ENCODE measurements at regions not wholly inside any gene's neighbourhood (a gene's known extent, or its start where the extent isn't known, plus 50 kb on each side); places are given as distances from the start of the nearest gene placed in this dataset.

DNA sequence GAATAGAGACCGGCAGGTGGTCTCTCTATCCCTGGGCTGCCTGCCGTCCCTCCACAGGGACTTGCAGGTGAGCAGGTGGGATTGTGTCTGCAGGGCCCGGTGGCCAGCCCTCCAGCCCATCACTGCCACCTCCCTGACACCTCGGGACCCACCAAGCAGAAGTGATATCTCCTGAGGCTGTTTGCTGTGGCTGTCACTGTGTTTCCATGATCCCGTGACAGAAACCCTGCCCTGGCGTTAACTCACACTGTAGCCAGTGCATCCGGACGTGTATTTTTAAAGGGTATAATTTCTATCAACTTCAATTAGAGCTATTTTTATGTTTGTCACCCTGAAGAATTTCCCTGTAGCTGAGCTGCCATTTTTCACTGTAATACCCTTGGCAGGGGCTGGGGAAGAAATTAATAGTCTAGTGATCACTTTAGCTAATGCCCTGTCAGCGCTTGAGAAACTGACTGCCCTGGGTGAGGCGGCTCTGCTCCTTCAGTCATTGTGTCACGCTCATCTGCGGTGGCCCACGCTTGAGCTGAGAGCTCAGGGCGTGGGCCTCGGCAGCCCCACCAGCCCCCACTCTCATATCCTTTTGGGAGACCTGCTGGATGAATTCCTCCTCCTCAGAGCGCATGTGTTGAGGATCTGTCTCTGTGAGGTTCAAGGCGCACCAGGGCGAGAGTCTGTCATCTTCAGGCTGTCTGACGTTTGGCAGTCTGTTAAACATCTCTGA, 229.9 kb upstream of the CIBAR2 start:
- H3K36me3 ChIP-seq (ENCODE audit: control insufficient read depth, low read length) = no peaks in the 10 kb centered on the region
- H3K27ac ChIP-seq (ENCODE audit: low read depth, low read length) = no peak overlapping the region
- TF ChIP-seq, protein P1, sequence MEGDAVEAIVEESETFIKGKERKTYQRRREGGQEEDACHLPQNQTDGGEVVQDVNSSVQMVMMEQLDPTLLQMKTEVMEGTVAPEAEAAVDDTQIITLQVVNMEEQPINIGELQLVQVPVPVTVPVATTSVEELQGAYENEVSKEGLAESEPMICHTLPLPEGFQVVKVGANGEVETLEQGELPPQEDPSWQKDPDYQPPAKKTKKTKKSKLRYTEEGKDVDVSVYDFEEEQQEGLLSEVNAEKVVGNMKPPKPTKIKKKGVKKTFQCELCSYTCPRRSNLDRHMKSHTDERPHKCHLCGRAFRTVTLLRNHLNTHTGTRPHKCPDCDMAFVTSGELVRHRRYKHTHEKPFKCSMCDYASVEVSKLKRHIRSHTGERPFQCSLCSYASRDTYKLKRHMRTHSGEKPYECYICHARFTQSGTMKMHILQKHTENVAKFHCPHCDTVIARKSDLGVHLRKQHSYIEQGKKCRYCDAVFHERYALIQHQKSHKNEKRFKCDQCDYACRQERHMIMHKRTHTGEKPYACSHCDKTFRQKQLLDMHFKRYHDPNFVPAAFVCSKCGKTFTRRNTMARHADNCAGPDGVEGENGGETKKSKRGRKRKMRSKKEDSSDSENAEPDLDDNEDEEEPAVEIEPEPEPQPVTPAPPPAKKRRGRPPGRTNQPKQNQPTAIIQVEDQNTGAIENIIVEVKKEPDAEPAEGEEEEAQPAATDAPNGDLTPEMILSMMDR (IDR thresholded peaks at IDR 0.05; ENCODE audit: low read depth, low read length, poor library complexity, severe bottlenecking) = no peak
- no peak for TF ChIP-seq EZH2phosphoT487 (IDR thresholded peaks at IDR 0.05; ENCODE audit: borderline replicate concordance, low read length)
- H3K4me1 ChIP-seq (ENCODE audit: control insufficient read depth, low read length) = no peaks in the 10 kb centered on the region
- no peaks in the 10 kb centered on the region for H3K27me3 ChIP-seq (ENCODE audit: control insufficient read depth, low read length)
- no peak overlapping the region for H3K4me2 ChIP-seq (ENCODE audit: low read length)
- no peaks in the 10 kb centered on the region for H4K20me1 ChIP-seq (ENCODE audit: control insufficient read depth, insufficient read depth, low read depth, low read length)
- no peaks in the 10 kb centered on the region for H3K79me2 ChIP-seq (ENCODE audit: control insufficient read depth, low read length)
- H3F3A ChIP-seq (ENCODE audit: control insufficient read depth, insufficient read depth) = no peaks in the 10 kb centered on the region
- no peak overlapping the region for H3K4me3 ChIP-seq (ENCODE audit: low read length)
- H3K9me2 ChIP-seq (replicated peaks; ENCODE audit: control insufficient read depth, low read length) = no peaks in the 10 kb centered on the region
- no peaks in the 10 kb centered on the region for H3K9me3 ChIP-seq (ENCODE audit: control insufficient read depth, insufficient read depth, low read length)

DNA sequence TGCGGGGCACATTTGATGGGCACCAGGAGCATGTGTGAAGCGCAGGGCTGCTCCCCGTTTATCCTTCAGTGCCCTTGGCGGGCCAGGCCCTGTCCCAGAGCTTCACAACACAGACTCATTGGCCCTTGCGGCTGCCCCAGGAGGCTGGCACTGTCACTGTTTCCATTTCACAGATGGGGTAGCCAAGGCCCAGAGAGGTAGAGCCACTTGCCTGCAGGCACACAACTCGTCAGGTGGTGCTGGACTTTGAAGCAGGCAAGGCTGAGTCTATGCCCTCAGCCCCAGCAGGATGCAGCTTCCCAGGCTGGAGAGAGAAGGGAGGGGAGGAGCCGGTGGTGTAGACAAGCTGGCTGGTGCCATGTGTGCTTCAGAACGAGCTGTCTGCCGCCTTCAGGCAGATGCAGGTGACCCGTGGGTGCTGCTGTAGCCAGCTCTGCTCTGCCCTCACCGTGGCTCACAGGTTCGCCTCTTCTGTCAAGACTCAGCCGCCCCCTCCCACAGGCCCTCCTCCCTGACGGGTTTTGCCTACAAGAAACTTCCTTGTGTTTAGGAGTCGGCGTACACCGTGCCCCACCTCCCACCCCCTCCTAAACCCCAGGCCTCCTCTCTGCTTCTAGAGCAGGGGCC, 232.3 kb upstream of the CIBAR2 start:
- Histone ChIP-seq H3F3A (ENCODE audit: control insufficient read depth, insufficient read depth) (no peaks in the 10 kb centered on the region), H3K27ac (ENCODE audit: low read depth, low read length) (no peak overlapping the region), H3K4me2 (ENCODE audit: low read length) (no peak overlapping the region), H3K9me2 (replicated peaks; ENCODE audit: control insufficient read depth, low read length) (no peaks in the 10 kb centered on the region), H4K20me1 (ENCODE audit: control insufficient read depth, insufficient read depth, low read depth, low read length) (no peaks in the 10 kb centered on the region), H3K4me1 (ENCODE audit: control insufficient read depth, low read length) (no peaks in the 10 kb centered on the region), H3K4me3 (ENCODE audit: low read length) (no peak overlapping the region), H3K27me3 (ENCODE audit: control insufficient read depth, low read length) (no peaks in the 10 kb centered on the region), H3K79me2 (ENCODE audit: control insufficient read depth, low read length) (no peaks in the 10 kb centered on the region), H3K9me3 (ENCODE audit: control insufficient read depth, insufficient read depth, low read length) (no peaks in the 10 kb centered on the region), H3K36me3 (ENCODE audit: control insufficient read depth, low read length) (no peaks in the 10 kb centered on the region)
- TF ChIP-seq, protein P1 (IDR thresholded peaks at IDR 0.05; ENCODE audit: low read depth, low read length, poor library complexity, severe bottlenecking) = no peak
- no peak for TF ChIP-seq EZH2phosphoT487 (IDR thresholded peaks at IDR 0.05; ENCODE audit: borderline replicate concordance, low read length)

DNA sequence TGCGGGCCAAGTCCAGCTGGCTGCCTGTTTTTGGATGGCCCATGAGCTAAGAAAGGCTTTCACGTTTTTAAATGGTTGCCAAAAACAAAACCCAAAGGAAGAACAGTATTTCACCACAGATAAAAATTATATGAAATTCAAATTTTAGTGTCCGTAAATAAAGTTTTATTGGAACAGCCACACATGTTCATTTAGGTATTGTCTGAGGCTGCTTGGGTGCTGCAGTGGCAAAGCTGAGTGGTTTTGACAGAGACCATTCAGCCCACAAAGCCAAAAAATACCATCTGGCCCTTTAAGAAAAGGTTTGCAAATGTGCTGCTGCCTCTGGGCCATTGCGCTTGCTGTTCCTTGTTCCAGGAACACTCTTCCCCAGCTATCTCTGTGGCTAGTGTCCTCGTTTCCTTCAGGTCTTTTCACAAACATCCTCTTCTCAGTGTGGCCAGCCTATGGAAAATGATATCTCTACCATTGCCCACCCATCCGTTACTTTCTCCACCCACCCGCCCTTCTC, 232.9 kb upstream of the CIBAR2 start:
- Histone ChIP-seq H3K27me3 (ENCODE audit: control insufficient read depth, low read length) (peaks cover under 1% of the 10 kb centered on the region; the same call in 1 of the 2 replicates), H3K27ac (ENCODE audit: low read depth, low read length) (no peak overlapping the region), H3K9me2 (replicated peaks; ENCODE audit: control insufficient read depth, low read length) (no peaks in the 10 kb centered on the region), H3K9me3 (ENCODE audit: control insufficient read depth, insufficient read depth, low read length) (no peaks in the 10 kb centered on the region), H3K4me3 (ENCODE audit: low read length) (no peak overlapping the region), H4K20me1 (ENCODE audit: control insufficient read depth, insufficient read depth, low read depth, low read length) (no peaks in the 10 kb centered on the region), H3F3A (ENCODE audit: control insufficient read depth, insufficient read depth) (no peaks in the 10 kb centered on the region), H3K79me2 (ENCODE audit: control insufficient read depth, low read length) (no peaks in the 10 kb centered on the region), H3K4me2 (ENCODE audit: low read length) (no peak overlapping the region), H3K4me1 (ENCODE audit: control insufficient read depth, low read length) (no peaks in the 10 kb centered on the region), H3K36me3 (ENCODE audit: control insufficient read depth, low read length) (no peaks in the 10 kb centered on the region)
- TF ChIP-seq, protein P1 (IDR thresholded peaks at IDR 0.05; ENCODE audit: low read depth, low read length, poor library complexity, severe bottlenecking) = no peak
- no peak for TF ChIP-seq EZH2phosphoT487 (IDR thresholded peaks at IDR 0.05; ENCODE audit: borderline replicate concordance, low read length)
